SHP77 treated with DMSO at 0.1 percent for 48 hours (cell line): ENCODE measurements at regions not wholly inside any gene's neighbourhood (a gene's known extent, or its start where the extent isn't known, plus 50 kb on each side); places are given as distances from the start of the nearest gene placed in this dataset.

Source experiments
- DNase-seq: peaks from one replicate; lab custom pipeline; 2025; lab: John Stamatoyannopoulos, UW

- no peak for DNase-seq
Observed at GRCh38 chr2:66849153-66849755, 414.3 kb downstream of the MEIS1 start.

GRCh38 chr2:66850376-66850775 lies 415.5 kb downstream of the MEIS1 start:
- DNase-seq: no peak

- no peak for DNase-seq
Observed at GRCh38 chr2:66851449-66851872, 416.5 kb downstream of the MEIS1 start.

GRCh38 chr2:66852953-66853352 lies 418.0 kb downstream of the MEIS1 start:
- no peak for DNase-seq

GRCh38 chr2:66853585-66853984 lies 418.7 kb downstream of the MEIS1 start:
- DNase-seq: no peak

- DNase-seq: no peak
Observed at GRCh38 chr2:66854298-66854697, 419.4 kb downstream of the MEIS1 start.

GRCh38 chr2:66862885-66863650 lies 428.1 kb downstream of the MEIS1 start:
- no peak for DNase-seq

GRCh38 chr2:66865161-66865560 lies 430.2 kb downstream of the MEIS1 start:
- DNase-seq: no peak

GRCh38 chr2:66866331-66867062 lies 431.6 kb downstream of the MEIS1 start:
- no peak for DNase-seq

GRCh38 chr2:66867063-66867441 lies 432.1 kb downstream of the MEIS1 start:
- no peak for DNase-seq

- no peak for DNase-seq
Observed at GRCh38 chr2:66869076-66869475, 434.2 kb downstream of the MEIS1 start.

GRCh38 chr2:66872081-66872985 lies 437.4 kb downstream of the MEIS1 start:
- no peak for DNase-seq

GRCh38 chr2:66872986-66873754 lies 438.2 kb downstream of the MEIS1 start:
- DNase-seq: no peak

- no peak for DNase-seq
Observed at GRCh38 chr2:66874411-66874810, 439.5 kb downstream of the MEIS1 start.

- no peak for DNase-seq
Observed at GRCh38 chr2:66875941-66876462, 441.1 kb downstream of the MEIS1 start.

GRCh38 chr2:66885775-66886383 lies 451.0 kb downstream of the MEIS1 start:
- DNase-seq: no peak

GRCh38 chr2:66888246-66888645 lies 453.3 kb downstream of the MEIS1 start:
- no peak for DNase-seq

- no peak for DNase-seq
Observed at GRCh38 chr2:66888791-66889631, 454.1 kb downstream of the MEIS1 start.

- no peak for DNase-seq
Observed at GRCh38 chr2:66889632-66889882, 454.6 kb downstream of the MEIS1 start.

GRCh38 chr2:66890166-66890742 lies 455.3 kb downstream of the MEIS1 start:
- no peak for DNase-seq
